Brain microvascular endothelial cell (primary cell): ENCODE measurements at regions not wholly inside any gene's neighbourhood (a gene's known extent, or its start where the extent isn't known, plus 50 kb on each side); places are given as distances from the start of the nearest gene placed in this dataset.
"Not testable (repeated sequence)": the region's sequence is repeated elsewhere in the genome, so short reads cannot be mapped to it uniquely, and the experiment has no call there.

Source experiments
- DNase-seq: peaks from one replicate; pipeline ENCODE4 v3.0.0-alpha.2; 2020
- H3K27ac ChIP-seq: fragments of 250-450 bp; sonication (Bioruptor Pico); 2 replicates; pipeline ENCODE4 v1.5.1; 2020; ENCODE audit warnings: mild to moderate bottlenecking, moderate library complexity
- H3K27me3 ChIP-seq: fragments of 250-450 bp; sonication (Bioruptor Pico); replicated peaks from 2 replicates; pipeline ENCODE4 v1.5.1; 2020; ENCODE audit warnings: mild to moderate bottlenecking
- H3K36me3 ChIP-seq: fragments of 250-450 bp; sonication (Bioruptor Pico); replicated peaks from 2 replicates; pipeline ENCODE4 v1.5.1; 2020; ENCODE audit warnings: mild to moderate bottlenecking
- H3K4me3 ChIP-seq: 2 replicates; pipeline ENCODE4 v1.5.1; 2011; ENCODE audit warnings: low read depth, mild to moderate bottlenecking, control low read depth, low read length, moderate library complexity
- CTCF ChIP-seq: IDR thresholded peaks from 2 replicates; pipeline ENCODE4 v1.5.1; 2011; ENCODE audit warnings: low read depth, mild to moderate bottlenecking, moderate library complexity, low read length, control low read depth, inconsistent platforms; ENCODE audit errors: missing control alignments
- in situ Hi-C: cut with HindIII; loops from 2 replicates; pipeline ENCODE4 v1.10.0; 2017; ENCODE audit warnings: low sequenced_read_pairs, low pct_ligation_motif_present

- Histone ChIP-seq H3K27ac (no peak overlapping the region), H3K4me3 (no peak overlapping the region), H3K27me3 (no peaks in the 10 kb centered on the region), H3K36me3 (no peaks in the 10 kb centered on the region)
- TF ChIP-seq CTCF = no peak
- in situ Hi-C loops = no loop called here
- DNase-seq = peak; percentile 54
Measured at GRCh38 chr5:91288118-91288916, 94.8 kb downstream of the ARRDC3 start.

GRCh38 chr5:91285062-91285461 lies 98.1 kb downstream of the ARRDC3 start:
- H3K4me3 ChIP-seq, DNase-seq, in situ Hi-C loops, H3K27me3 ChIP-seq, H3K27ac ChIP-seq, H3K36me3 ChIP-seq: not testable (repeated sequence)

GRCh38 chr5:91283899-91284298 lies 99.2 kb downstream of the ARRDC3 start:
- Histone ChIP-seq H3K27me3 (no peaks in the 10 kb centered on the region), H3K27ac (no peak overlapping the region), H3K4me3 (no peak overlapping the region), H3K36me3 (no peaks in the 10 kb centered on the region)
- no peak for DNase-seq
- no peak for TF ChIP-seq CTCF
- in situ Hi-C loops = no loop called here

GRCh38 chr5:91283326-91283725 lies 99.8 kb downstream of the ARRDC3 start:
- in situ Hi-C loops = no loop called here
- Histone ChIP-seq H3K36me3 (no peaks in the 10 kb centered on the region), H3K4me3 (no peak overlapping the region), H3K27ac (no peak overlapping the region), H3K27me3 (no peaks in the 10 kb centered on the region)
- DNase-seq = no peak
- no peak for TF ChIP-seq CTCF

- in situ Hi-C loops = no loop called here
- no peak overlapping the region for H3K27ac ChIP-seq
- no peaks in the 10 kb centered on the region for H3K27me3 ChIP-seq
- DNase-seq = no peak
- H3K36me3 ChIP-seq = no peaks in the 10 kb centered on the region
- no peak for TF ChIP-seq CTCF
- no peak overlapping the region for H3K4me3 ChIP-seq
Measured at GRCh38 chr5:91282210-91282609, 100.9 kb downstream of the ARRDC3 start.

- Histone ChIP-seq H3K27me3 (no peaks in the 10 kb centered on the region), H3K36me3 (no peaks in the 10 kb centered on the region), H3K4me3 (no peak overlapping the region), H3K27ac (peak overlapping the region; percentile 98)
- no peak for TF ChIP-seq CTCF
- in situ Hi-C loops = no loop called here
- no peak for DNase-seq
Measured at GRCh38 chr5:91281401-91281800, 101.7 kb downstream of the ARRDC3 start.
